LNCaP clone FGC (cell line): ENCODE measurements at regions not wholly inside any gene's neighbourhood (a gene's known extent, or its start where the extent isn't known, plus 50 kb on each side); places are given as distances from the start of the nearest gene placed in this dataset.
A peak's percentile ranks its signal among the peaks of the same experiment; 100 is the strongest.
"Not testable (repeated sequence)": the region's sequence is repeated elsewhere in the genome, so short reads cannot be mapped to it uniquely, and the experiment has no call there.

Experiments used
- DNase-seq: peaks from one replicate; pipeline ENCODE4 v3.0.0-alpha.2; 2011; ENCODE audit warnings: low read depth
- H3K4me3 ChIP-seq: 2 replicates; pipeline ENCODE4 v1.5.1; 2011; ENCODE audit warnings: mild to moderate bottlenecking, low read depth, low read length, control low read depth
- CTCF ChIP-seq: IDR thresholded peaks from 2 replicates; pipeline ENCODE4 v1.5.1; 2012; ENCODE audit warnings: mild to moderate bottlenecking; ENCODE audit not compliant: control insufficient read depth, insufficient read depth; ENCODE audit errors: extremely low read depth

GRCh38 chr4:175071123-175071522 is 153.0 kb downstream of the ADAM29 start:
- no peak overlapping the region for H3K4me3 ChIP-seq
- no peak for TF ChIP-seq CTCF
- DNase-seq, result no peak

- DNase-seq, result no peak
- TF ChIP-seq CTCF, result no peak
- no peak overlapping the region for H3K4me3 ChIP-seq
These were observed 169.0 kb downstream of the ADAM29 start for GRCh38 chr4:175087145-175087544.

GRCh38 chr4:175090116-175090515 is 172.0 kb downstream of the ADAM29 start:
- TF ChIP-seq CTCF, result no peak
- H3K4me3 ChIP-seq, result no peak overlapping the region
- DNase-seq, result peak; percentile 71

GRCh38 chr4:175091649-175092048 is 173.5 kb downstream of the ADAM29 start:
- no peak overlapping the region for H3K4me3 ChIP-seq
- TF ChIP-seq CTCF, result no peak
- DNase-seq, result no peak

GRCh38 chr4:175092114-175092513 is 174.0 kb downstream of the ADAM29 start:
- no peak overlapping the region for H3K4me3 ChIP-seq
- no peak for TF ChIP-seq CTCF
- no peak for DNase-seq

- H3K4me3 ChIP-seq, DNase-seq: not testable (repeated sequence)
These were observed 174.9 kb downstream of the ADAM29 start for GRCh38 chr4:175093055-175093454.

- H3K4me3 ChIP-seq, result no peak overlapping the region
- DNase-seq, result no peak
- no peak for TF ChIP-seq CTCF
These were observed 185.2 kb downstream of the ADAM29 start for GRCh38 chr4:175103403-175103802.

GRCh38 chr4:175106301-175106700 is 188.1 kb downstream of the ADAM29 start:
- TF ChIP-seq CTCF, result no peak
- no peak overlapping the region for H3K4me3 ChIP-seq
- no peak for DNase-seq
